ENCODE measurements at regions not wholly inside any gene's neighbourhood (a gene's known extent, or its start where the extent isn't known, plus 50 kb on each side); places are given as distances from the start of the nearest gene placed in this dataset.

- no peaks in the 10 kb centered on the region for H3K9me3 ChIP-seq (replicated peaks; ENCODE audit: control insufficient read depth, insufficient read depth, low read depth, low read length)
- ATAC-seq (no peak), FAIRE-seq (no peak), DNase-seq (ENCODE audit: extremely low read depth in 1 of 4, low spot score in 3 of 4) (no peak)
- ChIA-PET CTCF (ENCODE audit: low intra/inter-chr PET ratio) (no interaction called here), POLR2A (no interaction called here)
- H3K27me3 ChIP-seq (ENCODE audit: control insufficient read depth in 2 of 2, insufficient read depth in 2 of 2, low read length in 2 of 2) = no peaks in the 10 kb centered on the region
- H3K4me2 ChIP-seq (ENCODE audit: insufficient read depth, low read length) = no peak overlapping the region
- H3K36me3 ChIP-seq (ENCODE audit: control insufficient read depth, insufficient read depth, low read length) = no peaks in the 10 kb centered on the region
- H3K9ac ChIP-seq (ENCODE audit: insufficient read depth in 1 of 2, low read depth in 2 of 2, low read length in 2 of 2) = no peak overlapping the region
- in situ Hi-C loops (cut with MboI) = no loop called here
- TF ChIP-seq GATAD2B (IDR thresholded peaks at IDR 0.05; ENCODE audit: borderline replicate concordance) (no peak), ZNF175 (CRISPR knock-in tag; IDR thresholded peaks at IDR 0.05; ENCODE audit: low read depth) (no peak), SNRNP70 (optimal IDR thresholded peaks at IDR 0.05; ENCODE audit: low read depth, low read length) (no peak), POU5F1 (IDR thresholded peaks at IDR 0.05; ENCODE audit: borderline replicate concordance, low read depth, low read length, partially characterized antibody) (no peak), ATF7 (IDR thresholded peaks at IDR 0.05) (no peak)
- no TSS peak for BruUV-seq (replicated peaks)
- H3K9me1 ChIP-seq (ENCODE audit: control insufficient read depth, insufficient read depth, low read length) = no peaks in the 10 kb centered on the region
- no peaks in the 10 kb centered on the region for H4K20me1 ChIP-seq (replicated peaks; ENCODE audit: control insufficient read depth, insufficient read depth, low read length)
- H3K4me1 ChIP-seq (replicated peaks in 1 of 2; ENCODE audit: control insufficient read depth in 2 of 2, insufficient read depth in 2 of 2, low read length in 2 of 2) = peaks cover 0 to 11% of the 10 kb centered on the region in 2 experiments; a peak in 3 of 5 replicates
- no peak overlapping the region for H3K27ac ChIP-seq (ENCODE audit: extremely low read depth, low read depth, low read length)
- H3K79me2 ChIP-seq (ENCODE audit: control insufficient read depth, insufficient read depth, low read length) = no peaks in the 10 kb centered on the region
- no peak overlapping the region for H3K4me3 ChIP-seq
- 17% methylated on average over 1 of the region's 1 CpG for WGBS (ENCODE audit: insufficient coverage, low coverage, missing lambda C conversion rate)
- H2AFZ ChIP-seq (ENCODE audit: low read depth, low read length) = peak overlapping the region; percentile 51; the same call in 1 of the 2 replicates
- intact Hi-C loops (cut with micrococcal nuclease) = no loop called here
Measured at GRCh38 chr13:48165727-48166126, 67.3 kb upstream of the ITM2B start.

DNA sequence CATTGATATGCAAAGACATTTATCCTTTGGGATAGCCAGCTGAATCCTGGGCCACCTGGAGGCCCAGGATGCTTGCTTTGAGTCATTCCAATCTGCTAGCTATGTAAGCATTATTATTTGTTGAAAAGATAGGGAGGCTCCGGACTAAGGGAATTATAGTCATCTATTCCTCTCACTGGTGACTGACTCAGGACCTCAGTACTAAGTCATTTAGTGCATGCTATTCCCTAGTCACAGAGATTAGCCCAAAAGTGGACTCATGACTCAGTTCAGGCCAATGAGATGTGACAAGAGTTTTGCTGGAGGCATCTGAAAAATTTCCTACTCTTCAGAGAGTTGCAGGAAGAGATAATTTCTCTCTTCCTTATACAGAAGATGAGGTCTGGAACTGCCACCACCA is 67.9 kb upstream of the ITM2B start:
- 0% methylated on average over 1 of the region's 1 CpG for WGBS (ENCODE audit: insufficient coverage, low coverage, missing lambda C conversion rate)
- TF ChIP-seq ZNF274 (IDR thresholded peaks at IDR 0.05; ENCODE audit: borderline replicate concordance, low read depth, low read length) (no peak), PCBP2 (IDR thresholded peaks at IDR 0.05; ENCODE audit: low read depth, low read length, poor library complexity, severe bottlenecking) (no peak), ARHGAP35 (IDR thresholded peaks at IDR 0.05; ENCODE audit: partially characterized antibody) (no peak), MNT (conservative IDR thresholded peaks at IDR 0.05) (no peak), NR1H2 (CRISPR knock-in tag; IDR thresholded peaks at IDR 0.05) (no peak), BDP1 (IDR thresholded peaks at IDR 0.05; ENCODE audit: insufficient read depth, insufficient read length) (no peak), STAT6 (CRISPR knock-in tag; IDR thresholded peaks at IDR 0.05) (no peak), CREM (IDR thresholded peaks at IDR 0.05; ENCODE audit: low read depth) (no peak), PHB2 (IDR thresholded peaks at IDR 0.05; ENCODE audit: low read depth) (no peak)

More for the DNA sequence above, 67.9 kb upstream of the ITM2B start:
- Histone ChIP-seq H3K9me1 (ENCODE audit: control insufficient read depth, insufficient read depth, low read length) (no peaks in the 10 kb centered on the region), H3K4me2 (ENCODE audit: insufficient read depth, low read length) (no peak overlapping the region), H3K27me3 (ENCODE audit: control insufficient read depth in 2 of 2, insufficient read depth in 2 of 2, low read length in 2 of 2) (no peaks in the 10 kb centered on the region), H3K9ac (ENCODE audit: insufficient read depth in 1 of 2, low read depth in 2 of 2, low read length in 2 of 2) (no peak overlapping the region), H2AFZ (ENCODE audit: low read depth, low read length) (peak overlapping the region; percentile 51; the same call in 1 of the 2 replicates), H3K9me3 (replicated peaks; ENCODE audit: control insufficient read depth, insufficient read depth, low read depth, low read length) (no peaks in the 10 kb centered on the region), H4K20me1 (replicated peaks; ENCODE audit: control insufficient read depth, insufficient read depth, low read length) (no peaks in the 10 kb centered on the region), H3K79me2 (ENCODE audit: control insufficient read depth, insufficient read depth, low read length) (no peaks in the 10 kb centered on the region), H3K4me1 (replicated peaks in 1 of 2; ENCODE audit: control insufficient read depth in 2 of 2, insufficient read depth in 2 of 2, low read length in 2 of 2) (peaks cover 0 to 11% of the 10 kb centered on the region in 2 experiments; a peak in 3 of 5 replicates), H3K27ac (ENCODE audit: extremely low read depth, low read depth, low read length) (no peak overlapping the region), H3K4me3 (no peak overlapping the region), H3K36me3 (ENCODE audit: control insufficient read depth, insufficient read depth, low read length) (no peaks in the 10 kb centered on the region)
- no peak for DNase-seq (ENCODE audit: extremely low read depth in 1 of 4, low spot score in 3 of 4)
- in situ Hi-C loops (cut with MboI) = no loop called here
- no peak for ATAC-seq
- BruUV-seq (replicated peaks) = no TSS peak
- ChIA-PET POLR2A (no interaction called here), CTCF (ENCODE audit: low intra/inter-chr PET ratio) (no interaction called here)
- intact Hi-C loops (cut with micrococcal nuclease) = no loop called here
- FAIRE-seq = no peak
